Calu3 (cell line): ENCODE measurements at regions not wholly inside any gene's neighbourhood (a gene's known extent, or its start where the extent isn't known, plus 50 kb on each side); places are given as distances from the start of the nearest gene placed in this dataset.

Source experiments
- BruUV-seq: library from RNA; stranded (reverse); fragments of 400-500 nt; replicated peaks from 2 replicates; lab custom pipeline; 2021; lab: Mats Ljungman, UMichigan
- CTCF ChIA-PET: fragments of 300-600 bp; sonication (Branson Sonifier 250); formaldehyde crosslinking; loops from one replicate; lab custom pipeline; 2022; ENCODE audit warnings: antibody characterized with exemption; lab: Charles Lee
- DNase-seq: peaks from one replicate; pipeline ENCODE4 v3.0.0; 2022
- H3K27ac Mint-ChIP-seq: one replicate; pipeline ENCODE4 v1.8.0; 2022; ENCODE audit warnings: mixed read lengths; ENCODE audit not compliant: unreplicated experiment
- H3K27me3 Mint-ChIP-seq: one replicate; pipeline ENCODE4 v1.8.0; 2022; ENCODE audit warnings: mixed read lengths; ENCODE audit not compliant: unreplicated experiment
- H3K36me3 Mint-ChIP-seq: one replicate; pipeline ENCODE4 v1.8.0; 2022; ENCODE audit warnings: mild to moderate bottlenecking, moderate library complexity, mixed read lengths; ENCODE audit not compliant: insufficient read depth, unreplicated experiment
- H3K4me1 Mint-ChIP-seq: one replicate; pipeline ENCODE4 v1.8.0; 2022; ENCODE audit warnings: mild to moderate bottlenecking, low read depth, mixed read lengths; ENCODE audit not compliant: unreplicated experiment
- H3K4me3 Mint-ChIP-seq: one replicate; pipeline ENCODE4 v1.8.0; 2022; ENCODE audit warnings: mild to moderate bottlenecking, low read depth, moderate library complexity, mixed read lengths; ENCODE audit not compliant: unreplicated experiment
- H3K9me3 Mint-ChIP-seq: one replicate; pipeline ENCODE4 v1.8.0; 2022; ENCODE audit warnings: low read depth, mixed read lengths; ENCODE audit not compliant: unreplicated experiment
- intact Hi-C: fragments of 100-400 bp; cut with micrococcal nuclease; formaldehyde crosslinking; loops from one replicate; pipeline ENCODE4 v1.10.0; 2022; ENCODE audit not compliant: unreplicated experiment
- TF ChIP-seq, protein P1 (sequence below): fragments of 200-600 bp; IDR thresholded peaks from one replicate; pipeline ENCODE4 v1.8.0; 2022; ENCODE audit warnings: antibody characterized with exemption; ENCODE audit not compliant: unreplicated experiment

- H3K4me1 Mint-ChIP-seq: no peaks in the 10 kb centered on the region
- H3K27me3 Mint-ChIP-seq: no peaks in the 10 kb centered on the region
- no peaks in the 10 kb centered on the region for H3K9me3 Mint-ChIP-seq
- no peak overlapping the region for H3K4me3 Mint-ChIP-seq
- CTCF ChIA-PET: no interaction called here
- H3K27ac Mint-ChIP-seq: no peak overlapping the region
- no TSS peak for BruUV-seq
- TF ChIP-seq, protein P1, sequence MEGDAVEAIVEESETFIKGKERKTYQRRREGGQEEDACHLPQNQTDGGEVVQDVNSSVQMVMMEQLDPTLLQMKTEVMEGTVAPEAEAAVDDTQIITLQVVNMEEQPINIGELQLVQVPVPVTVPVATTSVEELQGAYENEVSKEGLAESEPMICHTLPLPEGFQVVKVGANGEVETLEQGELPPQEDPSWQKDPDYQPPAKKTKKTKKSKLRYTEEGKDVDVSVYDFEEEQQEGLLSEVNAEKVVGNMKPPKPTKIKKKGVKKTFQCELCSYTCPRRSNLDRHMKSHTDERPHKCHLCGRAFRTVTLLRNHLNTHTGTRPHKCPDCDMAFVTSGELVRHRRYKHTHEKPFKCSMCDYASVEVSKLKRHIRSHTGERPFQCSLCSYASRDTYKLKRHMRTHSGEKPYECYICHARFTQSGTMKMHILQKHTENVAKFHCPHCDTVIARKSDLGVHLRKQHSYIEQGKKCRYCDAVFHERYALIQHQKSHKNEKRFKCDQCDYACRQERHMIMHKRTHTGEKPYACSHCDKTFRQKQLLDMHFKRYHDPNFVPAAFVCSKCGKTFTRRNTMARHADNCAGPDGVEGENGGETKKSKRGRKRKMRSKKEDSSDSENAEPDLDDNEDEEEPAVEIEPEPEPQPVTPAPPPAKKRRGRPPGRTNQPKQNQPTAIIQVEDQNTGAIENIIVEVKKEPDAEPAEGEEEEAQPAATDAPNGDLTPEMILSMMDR: no peak
- no peak for DNase-seq
- no peaks in the 10 kb centered on the region for H3K36me3 Mint-ChIP-seq
- intact Hi-C loops: no loop called here
These were observed 137.3 kb upstream of the CLNK start for GRCh38 chr4:10821826-10822225.

- no peaks in the 10 kb centered on the region for H3K36me3 Mint-ChIP-seq
- H3K27me3 Mint-ChIP-seq: no peaks in the 10 kb centered on the region
- intact Hi-C loops: no loop called here
- peaks cover 3% of the 10 kb centered on the region for H3K9me3 Mint-ChIP-seq
- H3K4me3 Mint-ChIP-seq: no peak overlapping the region
- H3K27ac Mint-ChIP-seq: no peak overlapping the region
- no TSS peak for BruUV-seq
- no peaks in the 10 kb centered on the region for H3K4me1 Mint-ChIP-seq
- CTCF ChIA-PET: no interaction called here
- TF ChIP-seq, protein P1: no peak
- DNase-seq: no peak
These were observed 132.0 kb upstream of the CLNK start for GRCh38 chr4:10816571-10816970.

DNA sequence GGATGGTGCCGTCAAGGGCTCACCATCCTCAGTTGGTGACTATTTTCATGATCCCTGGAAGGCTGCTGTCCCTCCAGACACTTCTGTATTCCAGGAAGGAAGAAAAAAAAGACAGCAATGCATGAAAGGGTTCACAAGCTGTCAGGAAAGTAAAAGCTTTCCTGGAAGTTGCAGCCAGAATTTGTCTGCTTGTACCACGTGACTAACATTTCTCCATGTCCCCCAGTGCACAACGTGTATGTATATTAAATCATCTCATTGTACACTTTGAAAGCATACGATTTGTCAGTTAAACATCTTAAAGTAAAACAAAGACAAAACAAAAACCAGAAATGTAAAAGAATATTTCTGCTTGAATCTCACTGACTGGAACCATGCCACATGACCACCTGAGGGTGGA is 127.4 kb upstream of the CLNK start:
- BruUV-seq: no TSS peak
- no peaks in the 10 kb centered on the region for H3K4me1 Mint-ChIP-seq
- H3K36me3 Mint-ChIP-seq: no peaks in the 10 kb centered on the region
- no peak overlapping the region for H3K4me3 Mint-ChIP-seq
- H3K27me3 Mint-ChIP-seq: no peaks in the 10 kb centered on the region
- no peak for DNase-seq
- intact Hi-C loops: no loop called here
- peaks cover 5% of the 10 kb centered on the region for H3K9me3 Mint-ChIP-seq
- CTCF ChIA-PET: no interaction called here
- TF ChIP-seq, protein P1: no peak
- no peak overlapping the region for H3K27ac Mint-ChIP-seq

GRCh38 chr4:10810411-10810810 is 125.8 kb upstream of the CLNK start:
- TF ChIP-seq, protein P1: no peak
- Mint-ChIP-seq H3K9me3 (peaks cover 5% of the 10 kb centered on the region), H3K27me3 (no peaks in the 10 kb centered on the region), H3K27ac (no peak overlapping the region), H3K4me3 (no peak overlapping the region), H3K4me1 (no peaks in the 10 kb centered on the region), H3K36me3 (no peaks in the 10 kb centered on the region)
- CTCF ChIA-PET: no interaction called here
- no TSS peak for BruUV-seq
- intact Hi-C loops: no loop called here
- no peak for DNase-seq
